Fibroblast of lung (primary cell): ENCODE measurements at regions not wholly inside any gene's neighbourhood (a gene's known extent, or its start where the extent isn't known, plus 50 kb on each side); places are given as distances from the start of the nearest gene placed in this dataset.

Experiments
- DNase-seq, 2 donors: peaks; one replicate each; pipeline versions ENCODE4 v3.0.0 to v3.0.0-alpha.2; 2010; ENCODE audit warnings: low read depth in 2 of 2
- H2AFZ ChIP-seq: 2 replicates; pipeline ENCODE4 v1.5.1; 2012; ENCODE audit warnings: low read length, control low read depth, inconsistent platforms
- H3K27ac ChIP-seq: 2 replicates; pipeline ENCODE4 v1.5.1; 2011; ENCODE audit warnings: low read length, control low read depth; ENCODE audit not compliant: insufficient read depth
- H3K27me3 ChIP-seq: 2 replicates; pipeline ENCODE4 v1.5.1; 2011; ENCODE audit warnings: mild to moderate bottlenecking, low read length; ENCODE audit not compliant: control insufficient read depth, insufficient read depth
- H3K36me3 ChIP-seq: 2 replicates; pipeline ENCODE4 v1.5.1; 2011; ENCODE audit warnings: low read length; ENCODE audit not compliant: control insufficient read depth, insufficient read depth
- H3K4me1 ChIP-seq: 2 replicates; pipeline ENCODE4 v1.5.1; 2011; ENCODE audit warnings: low read length; ENCODE audit not compliant: control insufficient read depth, insufficient read depth; ENCODE audit errors: extremely low read depth
- H3K4me2 ChIP-seq: 2 replicates; pipeline ENCODE4 v1.5.1; 2011; ENCODE audit warnings: low read length, control low read depth; ENCODE audit not compliant: insufficient read depth; ENCODE audit errors: extremely low read depth
- H3K4me3 ChIP-seq, 4 experiments: fragments of 200-600 bp in 1 of 4; sonication (generic) in 1 of 4; replicated peaks in 1 of 4; 2 replicates each; pipeline ENCODE4 v1.5.1; 2011 to 2016; ENCODE audit warnings: low read length in 4 of 4, low read depth in 3 of 4, mild to moderate bottlenecking in 3 of 4, control low read depth in 2 of 4, inconsistent platforms in 1 of 4, mixed read lengths in 1 of 4; ENCODE audit not compliant: insufficient read depth in 1 of 4; ENCODE audit errors: control extremely low read depth in 1 of 4
- H3K79me2 ChIP-seq: 2 replicates; pipeline ENCODE4 v1.5.1; 2012; ENCODE audit warnings: mild to moderate bottlenecking, low read length, inconsistent platforms; ENCODE audit not compliant: control insufficient read depth, insufficient read depth
- H3K9ac ChIP-seq: 2 replicates; pipeline ENCODE4 v1.5.1; 2011; ENCODE audit warnings: mild to moderate bottlenecking, low read length, control low read depth; ENCODE audit not compliant: insufficient read depth
- H3K9me3 ChIP-seq: 2 replicates; pipeline ENCODE4 v1.5.1; 2012; ENCODE audit warnings: low read depth, low read length; ENCODE audit not compliant: control insufficient read depth, insufficient read depth
- H4K20me1 ChIP-seq: 2 replicates; pipeline ENCODE4 v1.5.1; 2011; ENCODE audit warnings: low read length; ENCODE audit not compliant: control insufficient read depth, insufficient read depth; ENCODE audit errors: extremely low read depth
- EZH2 ChIP-seq: IDR thresholded peaks from 2 replicates; pipeline ENCODE4 v1.5.1; 2012; ENCODE audit warnings: low read length, control low read depth, mild to moderate bottlenecking; ENCODE audit errors: missing control alignments
- TF ChIP-seq, protein P1 (sequence below), 2 donors: IDR thresholded peaks in 1 of 2; conservative IDR thresholded peaks in 1 of 2; 1 replicate in 1 of 2; 2 replicates in 1 of 2; pipeline ENCODE4 v1.5.1; 2011 to 2012; ENCODE audit warnings: low read length in 2 of 2, control low read depth in 1 of 2, inconsistent platforms in 1 of 2, low read depth in 1 of 2, mild to moderate bottlenecking in 1 of 2

DNA sequence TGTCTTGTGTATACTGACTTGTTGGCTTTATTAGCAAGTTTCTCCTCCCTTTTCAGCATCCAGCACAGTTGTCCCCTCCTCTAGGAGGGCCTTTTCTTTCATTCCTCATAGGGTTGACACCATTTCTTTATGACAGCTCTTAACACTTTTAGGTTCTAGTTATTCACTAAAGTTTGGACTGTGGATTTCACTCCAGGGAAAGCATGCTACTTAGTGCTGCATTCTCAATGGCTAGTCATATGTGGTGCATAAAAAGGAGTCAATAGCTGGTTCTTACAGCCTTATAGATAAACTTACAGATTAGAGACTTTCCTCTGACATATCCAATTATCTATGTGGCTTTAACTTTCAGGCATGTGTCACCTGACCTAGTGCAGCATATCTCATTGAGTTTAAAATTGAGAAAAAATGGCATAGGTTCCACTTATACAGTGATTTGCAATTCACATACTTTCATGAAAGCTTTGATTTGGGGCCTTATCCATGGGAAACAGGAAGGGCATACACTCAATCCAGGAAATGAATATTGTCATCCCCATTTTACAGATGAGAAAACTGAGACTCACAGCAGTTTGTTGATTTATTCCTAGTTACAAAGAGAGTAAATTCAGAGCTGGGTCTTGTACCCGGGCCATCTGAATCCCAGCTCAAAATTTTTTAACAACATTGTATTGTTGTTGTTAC lies 289.7 kb downstream of the LPIN1 start:
- TF ChIP-seq, protein P1, sequence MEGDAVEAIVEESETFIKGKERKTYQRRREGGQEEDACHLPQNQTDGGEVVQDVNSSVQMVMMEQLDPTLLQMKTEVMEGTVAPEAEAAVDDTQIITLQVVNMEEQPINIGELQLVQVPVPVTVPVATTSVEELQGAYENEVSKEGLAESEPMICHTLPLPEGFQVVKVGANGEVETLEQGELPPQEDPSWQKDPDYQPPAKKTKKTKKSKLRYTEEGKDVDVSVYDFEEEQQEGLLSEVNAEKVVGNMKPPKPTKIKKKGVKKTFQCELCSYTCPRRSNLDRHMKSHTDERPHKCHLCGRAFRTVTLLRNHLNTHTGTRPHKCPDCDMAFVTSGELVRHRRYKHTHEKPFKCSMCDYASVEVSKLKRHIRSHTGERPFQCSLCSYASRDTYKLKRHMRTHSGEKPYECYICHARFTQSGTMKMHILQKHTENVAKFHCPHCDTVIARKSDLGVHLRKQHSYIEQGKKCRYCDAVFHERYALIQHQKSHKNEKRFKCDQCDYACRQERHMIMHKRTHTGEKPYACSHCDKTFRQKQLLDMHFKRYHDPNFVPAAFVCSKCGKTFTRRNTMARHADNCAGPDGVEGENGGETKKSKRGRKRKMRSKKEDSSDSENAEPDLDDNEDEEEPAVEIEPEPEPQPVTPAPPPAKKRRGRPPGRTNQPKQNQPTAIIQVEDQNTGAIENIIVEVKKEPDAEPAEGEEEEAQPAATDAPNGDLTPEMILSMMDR (conservative IDR thresholded peaks at IDR 0.05 in 1 of 2, IDR thresholded peaks at IDR 0.05 in 1 of 2; ENCODE audit: low read depth in 1 of 2, low read length in 2 of 2), result no peak
- no peak for TF ChIP-seq EZH2
- Histone ChIP-seq H2AFZ (no peak overlapping the region), H3K36me3 (no peaks in the 10 kb centered on the region), H3K9ac (no peak overlapping the region), H3K9me3 (no peaks in the 10 kb centered on the region), H3K4me3 (no peak overlapping the region), H3K4me2 (no peak overlapping the region), H3K79me2 (no peaks in the 10 kb centered on the region), H3K27me3 (no peaks in the 10 kb centered on the region), H3K27ac (no peak overlapping the region), H4K20me1 (no peaks in the 10 kb centered on the region), H3K4me1 (peaks cover 7% of the 10 kb centered on the region)
- DNase-seq, result no peak

GRCh38 chr2:12036640-12036983 lies 290.2 kb downstream of the LPIN1 start:
- Histone ChIP-seq H3K36me3 (no peaks in the 10 kb centered on the region), H3K27me3 (no peaks in the 10 kb centered on the region), H3K79me2 (no peaks in the 10 kb centered on the region), H3K4me1 (peaks cover 7% of the 10 kb centered on the region), H3K4me2 (no peak overlapping the region), H3K4me3 (no peak overlapping the region), H4K20me1 (no peaks in the 10 kb centered on the region), H3K9ac (no peak overlapping the region), H2AFZ (no peak overlapping the region), H3K9me3 (no peaks in the 10 kb centered on the region), H3K27ac (no peak overlapping the region)
- no peak for DNase-seq
- TF ChIP-seq, protein P1 (conservative IDR thresholded peaks at IDR 0.05 in 1 of 2, IDR thresholded peaks at IDR 0.05 in 1 of 2; ENCODE audit: low read depth in 1 of 2, low read length in 2 of 2), result no peak
- no peak for TF ChIP-seq EZH2

DNA sequence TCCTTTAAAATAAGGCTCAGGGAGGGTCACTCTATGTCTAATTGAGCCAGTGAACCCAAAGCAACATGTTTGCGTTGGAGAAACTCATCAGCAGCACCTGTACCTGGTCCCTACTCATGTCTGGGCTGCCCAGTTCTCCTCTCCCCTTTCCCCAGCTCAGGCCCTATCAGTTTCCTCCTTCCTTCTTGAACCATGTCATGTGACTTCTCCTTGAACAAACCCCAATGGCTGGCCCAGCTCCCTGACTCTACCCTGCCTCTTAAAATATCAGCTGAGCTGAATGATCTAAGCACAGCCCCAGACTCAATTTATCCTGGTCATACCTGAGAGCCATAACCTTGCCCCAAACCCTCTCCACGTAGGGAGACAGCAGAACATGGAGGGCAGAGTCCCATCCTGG lies 290.9 kb downstream of the LPIN1 start:
- no peak overlapping the region for H3K4me3 ChIP-seq
- no peak overlapping the region for H3K4me2 ChIP-seq
- H3K4me1 ChIP-seq, result peaks cover 7% of the 10 kb centered on the region
- no peaks in the 10 kb centered on the region for H3K36me3 ChIP-seq
- TF ChIP-seq EZH2, result no peak
- TF ChIP-seq, protein P1 (conservative IDR thresholded peaks at IDR 0.05 in 1 of 2, IDR thresholded peaks at IDR 0.05 in 1 of 2; ENCODE audit: low read depth in 1 of 2, low read length in 2 of 2), result no peak
- no peak overlapping the region for H2AFZ ChIP-seq
- H3K9ac ChIP-seq, result no peak overlapping the region
- DNase-seq, result no peak
- H3K9me3 ChIP-seq, result no peaks in the 10 kb centered on the region
- no peaks in the 10 kb centered on the region for H3K27me3 ChIP-seq
- no peak overlapping the region for H3K27ac ChIP-seq
- no peaks in the 10 kb centered on the region for H4K20me1 ChIP-seq
- H3K79me2 ChIP-seq, result no peaks in the 10 kb centered on the region
